ENCODE measurements at regions not wholly inside any gene's neighbourhood (a gene's known extent, or its start where the extent isn't known, plus 50 kb on each side); places are given as distances from the start of the nearest gene placed in this dataset.
A peak's percentile ranks its signal among the peaks of the same experiment; 100 is the strongest.

GRCh38 chr7:54814401-54814800, 55.4 kb upstream of the SEC61G start:
- no peak for ATAC-seq
- no peaks in the 10 kb centered on the region for H3K9me3 ChIP-seq
- intact Hi-C loops (cut with DNase I; ENCODE audit: low total_unique reads) (no loop called here), in situ Hi-C loops (cut with MboI; ENCODE audit: low sequenced_read_pairs in 4 of 4) (no loop called here)
- no peak overlapping the region for H3K4me3 ChIP-seq
- TF ChIP-seq POLR2A (IDR thresholded peaks at IDR 0.05): no peak
- TF ChIP-seq, protein P1, sequence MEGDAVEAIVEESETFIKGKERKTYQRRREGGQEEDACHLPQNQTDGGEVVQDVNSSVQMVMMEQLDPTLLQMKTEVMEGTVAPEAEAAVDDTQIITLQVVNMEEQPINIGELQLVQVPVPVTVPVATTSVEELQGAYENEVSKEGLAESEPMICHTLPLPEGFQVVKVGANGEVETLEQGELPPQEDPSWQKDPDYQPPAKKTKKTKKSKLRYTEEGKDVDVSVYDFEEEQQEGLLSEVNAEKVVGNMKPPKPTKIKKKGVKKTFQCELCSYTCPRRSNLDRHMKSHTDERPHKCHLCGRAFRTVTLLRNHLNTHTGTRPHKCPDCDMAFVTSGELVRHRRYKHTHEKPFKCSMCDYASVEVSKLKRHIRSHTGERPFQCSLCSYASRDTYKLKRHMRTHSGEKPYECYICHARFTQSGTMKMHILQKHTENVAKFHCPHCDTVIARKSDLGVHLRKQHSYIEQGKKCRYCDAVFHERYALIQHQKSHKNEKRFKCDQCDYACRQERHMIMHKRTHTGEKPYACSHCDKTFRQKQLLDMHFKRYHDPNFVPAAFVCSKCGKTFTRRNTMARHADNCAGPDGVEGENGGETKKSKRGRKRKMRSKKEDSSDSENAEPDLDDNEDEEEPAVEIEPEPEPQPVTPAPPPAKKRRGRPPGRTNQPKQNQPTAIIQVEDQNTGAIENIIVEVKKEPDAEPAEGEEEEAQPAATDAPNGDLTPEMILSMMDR (IDR thresholded peaks at IDR 0.05 in 4 of 5, conservative IDR thresholded peaks at IDR 0.05 in 1 of 5): no peak
- no peak for DNase-seq
- no peaks in the 10 kb centered on the region for H3K36me3 ChIP-seq
- peaks cover 11 to 13% of the 10 kb centered on the region in 2 donors for H3K4me1 ChIP-seq
- no peaks in the 10 kb centered on the region for H3K27me3 ChIP-seq
- no peak overlapping the region for H3K27ac ChIP-seq

- Histone ChIP-seq H3K27ac (no peak overlapping the region), H3K4me1 (peaks cover 2 to 4% of the 10 kb centered on the region in 2 donors), H3K27me3 (no peaks in the 10 kb centered on the region), H3K4me3 (no peak overlapping the region), H3K36me3 (no peaks in the 10 kb centered on the region), H3K9me3 (no peaks in the 10 kb centered on the region)
- TF ChIP-seq POLR2A (IDR thresholded peaks at IDR 0.05): no peak
- TF ChIP-seq, protein P1 (IDR thresholded peaks at IDR 0.05 in 4 of 5, conservative IDR thresholded peaks at IDR 0.05 in 1 of 5): no peak
- ATAC-seq: no peak
- in situ Hi-C loops (cut with MboI; ENCODE audit: low sequenced_read_pairs in 4 of 4): no loop called here
- no peak for DNase-seq
- intact Hi-C loops (cut with DNase I; ENCODE audit: low total_unique reads): no loop called here
These were observed 58.1 kb upstream of the SEC61G start for GRCh38 chr7:54817152-54817551.

DNA sequence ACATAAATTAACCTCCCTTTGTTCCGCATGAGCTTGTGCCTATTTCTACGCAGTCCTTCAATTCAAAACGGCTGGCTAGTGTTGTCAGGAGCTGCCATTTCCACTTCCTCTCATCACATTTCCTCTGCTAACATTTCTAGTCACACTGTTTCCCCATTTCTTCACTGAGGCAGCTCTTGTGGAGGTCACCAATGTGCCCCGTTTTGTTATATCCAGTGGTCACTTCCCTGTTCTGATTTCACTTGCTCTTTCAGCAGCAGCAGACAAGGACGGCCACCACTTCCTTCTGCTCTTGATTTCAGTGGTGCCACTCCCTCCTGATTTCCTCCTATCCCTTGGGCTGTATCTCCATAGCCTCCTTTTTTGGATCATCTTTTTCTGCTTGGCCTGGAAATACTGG, 64.8 kb upstream of the SEC61G start:
- TF ChIP-seq POLR2A (IDR thresholded peaks at IDR 0.05): no peak
- TF ChIP-seq, protein P1 (IDR thresholded peaks at IDR 0.05 in 4 of 5, conservative IDR thresholded peaks at IDR 0.05 in 1 of 5): no peak
- DNase-seq (no peak), ATAC-seq (peak in 1 of 2 donors; percentile 24)
- in situ Hi-C loops (cut with MboI; ENCODE audit: low sequenced_read_pairs in 4 of 4): no loop called here
- Histone ChIP-seq H3K27ac (no peak overlapping the region), H3K9me3 (no peaks in the 10 kb centered on the region), H3K4me1 (no peaks in the 10 kb centered on the region), H3K4me3 (no peak overlapping the region), H3K27me3 (no peaks in the 10 kb centered on the region), H3K36me3 (no peaks in the 10 kb centered on the region)
- intact Hi-C loops (cut with DNase I; ENCODE audit: low total_unique reads): no loop called here

GRCh38 chr7:54824655-54825054, 65.6 kb upstream of the SEC61G start:
- Histone ChIP-seq H3K4me3 (no peak overlapping the region), H3K4me1 (no peaks in the 10 kb centered on the region), H3K27me3 (no peaks in the 10 kb centered on the region), H3K27ac (no peak overlapping the region), H3K36me3 (no peaks in the 10 kb centered on the region), H3K9me3 (no peaks in the 10 kb centered on the region)
- no peak for DNase-seq
- no peak for ATAC-seq
- in situ Hi-C loops (cut with MboI; ENCODE audit: low sequenced_read_pairs in 4 of 4) (no loop called here), intact Hi-C loops (cut with DNase I; ENCODE audit: low total_unique reads) (no loop called here)
- TF ChIP-seq, protein P1 (IDR thresholded peaks at IDR 0.05 in 4 of 5, conservative IDR thresholded peaks at IDR 0.05 in 1 of 5): no peak
- no peak for TF ChIP-seq POLR2A (IDR thresholded peaks at IDR 0.05)

DNA sequence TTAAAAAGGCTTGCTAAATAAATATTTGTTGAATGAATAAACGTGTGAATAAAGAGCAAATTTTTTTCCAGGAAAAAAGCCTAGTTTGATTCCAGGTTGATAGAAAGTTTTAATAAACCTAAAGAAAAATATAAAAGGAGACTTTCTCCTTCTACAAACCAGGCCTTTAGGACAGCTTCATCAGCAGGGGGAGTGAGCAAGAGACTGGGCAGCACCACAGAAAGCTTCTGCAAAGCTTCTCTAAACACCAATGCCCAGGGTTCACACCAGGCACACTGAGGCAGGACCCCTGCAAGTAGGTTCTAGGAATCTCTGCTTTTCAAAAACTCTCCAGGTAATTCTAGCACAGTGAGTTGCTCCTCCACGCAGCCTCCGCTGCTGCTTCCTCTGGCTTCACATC, 66.4 kb upstream of the SEC61G start:
- H3K4me3 ChIP-seq: no peak overlapping the region
- ATAC-seq: no peak
- TF ChIP-seq, protein P1 (IDR thresholded peaks at IDR 0.05 in 4 of 5, conservative IDR thresholded peaks at IDR 0.05 in 1 of 5): no peak
- no peak for TF ChIP-seq POLR2A (IDR thresholded peaks at IDR 0.05)
- no peaks in the 10 kb centered on the region for H3K36me3 ChIP-seq
- H3K27ac ChIP-seq: no peak overlapping the region
- DNase-seq: no peak
- H3K27me3 ChIP-seq: no peaks in the 10 kb centered on the region
- intact Hi-C loops (cut with DNase I; ENCODE audit: low total_unique reads): no loop called here
- no peaks in the 10 kb centered on the region for H3K4me1 ChIP-seq
- in situ Hi-C loops (cut with MboI; ENCODE audit: low sequenced_read_pairs in 4 of 4): no loop called here
- H3K9me3 ChIP-seq: no peaks in the 10 kb centered on the region

All from gastrocnemius medialis (tissue), 4 donors.